GM23338 (cell line): ENCODE measurements at regions not wholly inside any gene's neighbourhood (a gene's known extent, or its start where the extent isn't known, plus 50 kb on each side); places are given as distances from the start of the nearest gene placed in this dataset.

Experiments
- CREB1 ChIP-seq: fragments of 250-450 bp; sonication (Bioruptor Pico); IDR thresholded peaks from 2 replicates; pipeline ENCODE4 v1.5.0; 2020; ENCODE audit warnings: low read depth, mild to moderate bottlenecking, moderate library complexity
- CTCF ChIP-seq, 2 experiments: fragments of 200-600 bp in 1 of 2; sonication (generic) in 1 of 2; conservative IDR thresholded peaks; 2 replicates each; pipeline versions ENCODE4 v1.5.1 to v1.6.1; 2016 to 2017; ENCODE audit warnings: antibody characterized with exemption in 2 of 2, low read depth in 2 of 2, mild to moderate bottlenecking in 2 of 2, moderate library complexity in 1 of 2
- ETS1 ChIP-seq: IDR thresholded peaks from 2 replicates; pipeline ENCODE4 v1.6.1; 2016; ENCODE audit warnings: antibody characterized with exemption
- EZH2 ChIP-seq: fragments of 200-600 bp; sonication (generic); IDR thresholded peaks from one replicate; pipeline ENCODE4 v1.8.0; 2017; ENCODE audit warnings: antibody characterized with exemption, mild to moderate bottlenecking, low read depth; ENCODE audit not compliant: unreplicated experiment
- EZH2phosphoT487 ChIP-seq: fragments of 200-600 bp; sonication (generic); IDR thresholded peaks from one replicate; pipeline ENCODE4 v1.8.1; 2018; ENCODE audit warnings: antibody characterized with exemption; ENCODE audit not compliant: unreplicated experiment
- JUNB ChIP-seq: IDR thresholded peaks from one replicate; pipeline ENCODE4 v1.6.1; 2016; ENCODE audit warnings: antibody characterized with exemption; ENCODE audit not compliant: unreplicated experiment
- NANOG ChIP-seq: IDR thresholded peaks from 2 replicates; pipeline ENCODE4 v1.6.1; 2016; ENCODE audit warnings: antibody characterized with exemption, borderline replicate concordance
- POLR2AphosphoS5 ChIP-seq: IDR thresholded peaks from 2 replicates; pipeline ENCODE4 v1.6.1; 2016; ENCODE audit warnings: antibody characterized with exemption, low read depth
- REST ChIP-seq: IDR thresholded peaks from one replicate; pipeline ENCODE4 v1.6.1; 2018; ENCODE audit warnings: antibody characterized with exemption; ENCODE audit not compliant: unreplicated experiment
- STAT1 ChIP-seq: IDR thresholded peaks from one replicate; pipeline ENCODE4 v1.6.1; 2016; ENCODE audit warnings: antibody characterized with exemption; ENCODE audit not compliant: unreplicated experiment
- ZNF114 ChIP-seq: fragments of 250-450 bp; sonication (Bioruptor Pico); IDR thresholded peaks from 2 replicates; pipeline ENCODE4 v1.5.0; 2020; ENCODE audit warnings: mild to moderate bottlenecking, moderate library complexity
- ZNF331 ChIP-seq: fragments of 250-450 bp; sonication (Bioruptor Pico); IDR thresholded peaks from 2 replicates; pipeline ENCODE4 v1.5.0; 2020; ENCODE audit warnings: low read depth, mild to moderate bottlenecking, moderate library complexity

- TF ChIP-seq CTCF (conservative IDR thresholded peaks at IDR 0.05; ENCODE audit: low read depth in 2 of 2), result no peak
- TF ChIP-seq POLR2AphosphoS5, result no peak
- TF ChIP-seq EZH2, result no peak
- no peak for TF ChIP-seq REST
- no peak for TF ChIP-seq ZNF114
- TF ChIP-seq EZH2phosphoT487, result no peak
- no peak for TF ChIP-seq ETS1
- no peak for TF ChIP-seq JUNB
- TF ChIP-seq CREB1, result no peak
- no peak for TF ChIP-seq ZNF331 (CRISPR knock-in tag)
- no peak for TF ChIP-seq STAT1
- TF ChIP-seq NANOG, result no peak
Observed at GRCh38 chr20:6384956-6385486, 262.2 kb upstream of the FERMT1 start.
